H1 (cell line): ENCODE measurements at regions not wholly inside any gene's neighbourhood (a gene's known extent, or its start where the extent isn't known, plus 50 kb on each side); places are given as distances from the start of the nearest gene placed in this dataset.

Experiments used
- CBX5 ChIP-seq: fragments of 300-800, 300-1000 bp; sonication (generic); IDR thresholded peaks from 2 replicates; pipeline ENCODE4 v1.7.1; 2016; ENCODE audit warnings: antibody characterized with exemption, low read length, low read depth
- EGR1 ChIP-seq: IDR thresholded peaks from 2 replicates; pipeline ENCODE4 v1.6.1; 2011; ENCODE audit warnings: low read depth, low read length, borderline replicate concordance
- POLR2A ChIP-seq, 2 experiments: IDR thresholded peaks; 1 replicate in 1 of 2; 2 replicates in 1 of 2; pipeline ENCODE4 v1.6.1; 2011; ENCODE audit warnings: low read depth in 2 of 2, low read length in 2 of 2, mild to moderate bottlenecking in 2 of 2; ENCODE audit errors: control extremely low read depth in 1 of 2
- SP1 ChIP-seq: IDR thresholded peaks from 2 replicates; pipeline ENCODE4 v1.6.1; 2011; ENCODE audit warnings: low read depth, low read length
- TF ChIP-seq, protein P1 (sequence below): IDR thresholded peaks from 2 replicates; pipeline ENCODE4 v1.6.1; 2012; ENCODE audit warnings: inconsistent platforms
- TF ChIP-seq, protein P2 (sequence below): fragments of 300-600 bp; sonication (generic); IDR thresholded peaks from 2 replicates; pipeline ENCODE4 v1.7.1; 2012; ENCODE audit warnings: low read length, moderate library complexity, mild to moderate bottlenecking, inconsistent platforms; ENCODE audit not compliant: insufficient replicate concordance

DNA sequence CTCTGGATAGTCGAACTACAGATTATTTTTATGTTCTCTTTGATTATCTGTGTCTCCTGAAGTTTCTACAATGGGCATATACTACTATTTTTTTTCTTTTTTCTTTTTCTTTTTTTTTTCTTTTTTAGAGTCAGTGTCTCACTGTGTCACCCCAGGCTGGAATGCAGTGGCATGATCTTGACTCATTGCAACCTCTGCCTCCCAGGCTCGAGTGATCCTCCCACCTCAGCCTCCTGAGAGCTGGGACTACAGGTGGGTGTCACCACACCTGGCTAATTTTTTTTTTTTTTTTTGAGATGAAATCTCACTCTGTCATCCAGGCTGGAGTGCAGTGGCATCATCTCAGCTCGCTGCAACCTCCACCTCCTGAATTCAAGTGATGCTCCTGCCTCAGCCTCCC, 250.7 kb upstream of the KAZN start (continued):
- TF ChIP-seq, protein P1, sequence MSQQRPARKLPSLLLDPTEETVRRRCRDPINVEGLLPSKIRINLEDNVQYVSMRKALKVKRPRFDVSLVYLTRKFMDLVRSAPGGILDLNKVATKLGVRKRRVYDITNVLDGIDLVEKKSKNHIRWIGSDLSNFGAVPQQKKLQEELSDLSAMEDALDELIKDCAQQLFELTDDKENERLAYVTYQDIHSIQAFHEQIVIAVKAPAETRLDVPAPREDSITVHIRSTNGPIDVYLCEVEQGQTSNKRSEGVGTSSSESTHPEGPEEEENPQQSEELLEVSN = no peak
- TF ChIP-seq CBX5 (no peak), POLR2A (IDR thresholded peaks at IDR 0.05; ENCODE audit: control extremely low read depth in 1 of 2, low read depth in 2 of 2, low read length in 2 of 2) (no peak), SP1 (no peak), EGR1 (no peak)
- TF ChIP-seq, protein P2, sequence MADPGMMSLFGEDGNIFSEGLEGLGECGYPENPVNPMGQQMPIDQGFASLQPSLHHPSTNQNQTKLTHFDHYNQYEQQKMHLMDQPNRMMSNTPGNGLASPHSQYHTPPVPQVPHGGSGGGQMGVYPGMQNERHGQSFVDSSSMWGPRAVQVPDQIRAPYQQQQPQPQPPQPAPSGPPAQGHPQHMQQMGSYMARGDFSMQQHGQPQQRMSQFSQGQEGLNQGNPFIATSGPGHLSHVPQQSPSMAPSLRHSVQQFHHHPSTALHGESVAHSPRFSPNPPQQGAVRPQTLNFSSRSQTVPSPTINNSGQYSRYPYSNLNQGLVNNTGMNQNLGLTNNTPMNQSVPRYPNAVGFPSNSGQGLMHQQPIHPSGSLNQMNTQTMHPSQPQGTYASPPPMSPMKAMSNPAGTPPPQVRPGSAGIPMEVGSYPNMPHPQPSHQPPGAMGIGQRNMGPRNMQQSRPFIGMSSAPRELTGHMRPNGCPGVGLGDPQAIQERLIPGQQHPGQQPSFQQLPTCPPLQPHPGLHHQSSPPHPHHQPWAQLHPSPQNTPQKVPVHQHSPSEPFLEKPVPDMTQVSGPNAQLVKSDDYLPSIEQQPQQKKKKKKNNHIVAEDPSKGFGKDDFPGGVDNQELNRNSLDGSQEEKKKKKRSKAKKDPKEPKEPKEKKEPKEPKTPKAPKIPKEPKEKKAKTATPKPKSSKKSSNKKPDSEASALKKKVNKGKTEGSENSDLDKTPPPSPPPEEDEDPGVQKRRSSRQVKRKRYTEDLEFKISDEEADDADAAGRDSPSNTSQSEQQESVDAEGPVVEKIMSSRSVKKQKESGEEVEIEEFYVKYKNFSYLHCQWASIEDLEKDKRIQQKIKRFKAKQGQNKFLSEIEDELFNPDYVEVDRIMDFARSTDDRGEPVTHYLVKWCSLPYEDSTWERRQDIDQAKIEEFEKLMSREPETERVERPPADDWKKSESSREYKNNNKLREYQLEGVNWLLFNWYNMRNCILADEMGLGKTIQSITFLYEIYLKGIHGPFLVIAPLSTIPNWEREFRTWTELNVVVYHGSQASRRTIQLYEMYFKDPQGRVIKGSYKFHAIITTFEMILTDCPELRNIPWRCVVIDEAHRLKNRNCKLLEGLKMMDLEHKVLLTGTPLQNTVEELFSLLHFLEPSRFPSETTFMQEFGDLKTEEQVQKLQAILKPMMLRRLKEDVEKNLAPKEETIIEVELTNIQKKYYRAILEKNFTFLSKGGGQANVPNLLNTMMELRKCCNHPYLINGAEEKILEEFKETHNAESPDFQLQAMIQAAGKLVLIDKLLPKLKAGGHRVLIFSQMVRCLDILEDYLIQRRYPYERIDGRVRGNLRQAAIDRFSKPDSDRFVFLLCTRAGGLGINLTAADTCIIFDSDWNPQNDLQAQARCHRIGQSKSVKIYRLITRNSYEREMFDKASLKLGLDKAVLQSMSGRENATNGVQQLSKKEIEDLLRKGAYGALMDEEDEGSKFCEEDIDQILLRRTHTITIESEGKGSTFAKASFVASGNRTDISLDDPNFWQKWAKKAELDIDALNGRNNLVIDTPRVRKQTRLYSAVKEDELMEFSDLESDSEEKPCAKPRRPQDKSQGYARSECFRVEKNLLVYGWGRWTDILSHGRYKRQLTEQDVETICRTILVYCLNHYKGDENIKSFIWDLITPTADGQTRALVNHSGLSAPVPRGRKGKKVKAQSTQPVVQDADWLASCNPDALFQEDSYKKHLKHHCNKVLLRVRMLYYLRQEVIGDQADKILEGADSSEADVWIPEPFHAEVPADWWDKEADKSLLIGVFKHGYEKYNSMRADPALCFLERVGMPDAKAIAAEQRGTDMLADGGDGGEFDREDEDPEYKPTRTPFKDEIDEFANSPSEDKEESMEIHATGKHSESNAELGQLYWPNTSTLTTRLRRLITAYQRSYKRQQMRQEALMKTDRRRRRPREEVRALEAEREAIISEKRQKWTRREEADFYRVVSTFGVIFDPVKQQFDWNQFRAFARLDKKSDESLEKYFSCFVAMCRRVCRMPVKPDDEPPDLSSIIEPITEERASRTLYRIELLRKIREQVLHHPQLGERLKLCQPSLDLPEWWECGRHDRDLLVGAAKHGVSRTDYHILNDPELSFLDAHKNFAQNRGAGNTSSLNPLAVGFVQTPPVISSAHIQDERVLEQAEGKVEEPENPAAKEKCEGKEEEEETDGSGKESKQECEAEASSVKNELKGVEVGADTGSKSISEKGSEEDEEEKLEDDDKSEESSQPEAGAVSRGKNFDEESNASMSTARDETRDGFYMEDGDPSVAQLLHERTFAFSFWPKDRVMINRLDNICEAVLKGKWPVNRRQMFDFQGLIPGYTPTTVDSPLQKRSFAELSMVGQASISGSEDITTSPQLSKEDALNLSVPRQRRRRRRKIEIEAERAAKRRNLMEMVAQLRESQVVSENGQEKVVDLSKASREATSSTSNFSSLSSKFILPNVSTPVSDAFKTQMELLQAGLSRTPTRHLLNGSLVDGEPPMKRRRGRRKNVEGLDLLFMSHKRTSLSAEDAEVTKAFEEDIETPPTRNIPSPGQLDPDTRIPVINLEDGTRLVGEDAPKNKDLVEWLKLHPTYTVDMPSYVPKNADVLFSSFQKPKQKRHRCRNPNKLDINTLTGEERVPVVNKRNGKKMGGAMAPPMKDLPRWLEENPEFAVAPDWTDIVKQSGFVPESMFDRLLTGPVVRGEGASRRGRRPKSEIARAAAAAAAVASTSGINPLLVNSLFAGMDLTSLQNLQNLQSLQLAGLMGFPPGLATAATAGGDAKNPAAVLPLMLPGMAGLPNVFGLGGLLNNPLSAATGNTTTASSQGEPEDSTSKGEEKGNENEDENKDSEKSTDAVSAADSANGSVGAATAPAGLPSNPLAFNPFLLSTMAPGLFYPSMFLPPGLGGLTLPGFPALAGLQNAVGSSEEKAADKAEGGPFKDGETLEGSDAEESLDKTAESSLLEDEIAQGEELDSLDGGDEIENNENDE = no peak
- TF ChIP-seq, all 59 proteins: peak for 0
